H1 (cell line): ENCODE measurements at regions not wholly inside any gene's neighbourhood (a gene's known extent, or its start where the extent isn't known, plus 50 kb on each side); places are given as distances from the start of the nearest gene placed in this dataset.

Experiments used
- CTCF ChIA-PET: fragments of 300-600 bp; sonication (Branson Sonifier 250); formaldehyde crosslinking; loops from one replicate; lab custom pipeline; 2021; ENCODE audit not compliant: partially characterized antibody; lab: Charles Lee
- POLR2A ChIA-PET: fragments of 300-600 bp; sonication (Branson Sonifier 250); formaldehyde crosslinking; loops from one replicate; lab custom pipeline; 2021; ENCODE audit warnings: inconsistent platforms; ENCODE audit not compliant: partially characterized antibody; lab: Charles Lee
- DNase-seq, 2 experiments: peaks; one replicate each; pipeline versions ENCODE4 v3.0.0 to v3.0.0-alpha.2; 2010 to 2022; ENCODE audit warnings: low spot score in 2 of 2, low read depth in 1 of 2, mixed read lengths in 1 of 2
- FAIRE-seq: peaks from 2 replicates; lab custom pipeline; 2011; peaks lifted over from hg19 to GRCh38; lab: Jason Lieb, UNC
- H2AFZ ChIP-seq: 2 replicates; pipeline ENCODE4 v1.8.1; 2012; ENCODE audit warnings: low read length, inconsistent platforms
- H2AK5ac ChIP-seq: 2 replicates; pipeline ENCODE4 v1.6.1; 2013; ENCODE audit warnings: low read depth, low read length
- H2BK120ac ChIP-seq: replicated peaks from 2 replicates; pipeline ENCODE3; 2013; ENCODE audit warnings: low read depth, low read length, inconsistent platforms
- H2BK12ac ChIP-seq: 2 replicates; pipeline ENCODE4 v1.6.1; 2013; ENCODE audit warnings: low read depth, low read length
- H2BK15ac ChIP-seq: 2 replicates; pipeline ENCODE4 v1.6.1; 2013; ENCODE audit warnings: low read length
- H2BK20ac ChIP-seq: 2 replicates; pipeline ENCODE4 v1.6.1; 2013; ENCODE audit warnings: low read length
- H2BK5ac ChIP-seq: 2 replicates; pipeline ENCODE4 v1.6.1; 2013; ENCODE audit warnings: low read depth, low read length
- H3K14ac ChIP-seq: 2 replicates; pipeline ENCODE4 v1.6.1; 2013; ENCODE audit warnings: inconsistent platforms; ENCODE audit not compliant: insufficient read length
- H3K18ac ChIP-seq: 2 replicates; pipeline ENCODE4 v1.6.1; 2013; ENCODE audit warnings: low read length; ENCODE audit errors: extremely low read depth
- H3K23ac ChIP-seq: 2 replicates; pipeline ENCODE4 v1.6.1; 2013; ENCODE audit warnings: inconsistent platforms; ENCODE audit not compliant: insufficient read length
- H3K23me2 ChIP-seq: 2 replicates; pipeline ENCODE4 v1.6.1; 2013; ENCODE audit warnings: low read depth, low read length
- H3K27ac ChIP-seq: 2 replicates; pipeline ENCODE4 v1.6.1; 2011; ENCODE audit warnings: low read depth, low read length, inconsistent platforms
- H3K27me3 ChIP-seq, 4 experiments: replicated peaks in 1 of 4; 1 replicate in 1 of 4; 2 replicates in 3 of 4; pipeline versions ENCODE4 v1.6.1 to v1.8.1; 2011 to 2013; ENCODE audit warnings: low read length in 3 of 4, mild to moderate bottlenecking in 3 of 4, inconsistent platforms in 2 of 4, mixed read lengths in 2 of 4, moderate library complexity in 1 of 4; ENCODE audit not compliant: control insufficient read depth in 3 of 4, insufficient read depth in 3 of 4; ENCODE audit errors: extremely low read depth in 1 of 4
- H3K36me3 ChIP-seq, 4 experiments: 2 replicates each; pipeline versions ENCODE4 v1.6.1 to v1.8.1; 2011 to 2013; ENCODE audit warnings: mild to moderate bottlenecking in 4 of 4, low read length in 3 of 4, moderate library complexity in 2 of 4, control low read depth in 1 of 4, inconsistent platforms in 1 of 4; ENCODE audit not compliant: insufficient read depth in 4 of 4, control insufficient read depth in 2 of 4
- H3K4ac ChIP-seq: replicated peaks from 2 replicates; pipeline ENCODE3; 2013; ENCODE audit warnings: low read length, low read depth, mixed read lengths, inconsistent platforms; ENCODE audit not compliant: insufficient read length
- H3K4me1 ChIP-seq, 4 experiments: replicated peaks in 1 of 4; 1 replicate in 1 of 4; 2 replicates in 3 of 4; pipeline versions ENCODE4 v1.6.1 to v1.8.1; 2011 to 2013; ENCODE audit warnings: low read length in 3 of 4, inconsistent platforms in 2 of 4, mixed read lengths in 1 of 4; ENCODE audit not compliant: insufficient read depth in 4 of 4, control insufficient read depth in 3 of 4
- H3K4me2 ChIP-seq, 2 experiments: 2 replicates each; pipeline versions ENCODE4 v1.6.1 to v1.8.1; 2011 to 2013; ENCODE audit warnings: low read depth in 2 of 2, low read length in 2 of 2, control low read depth in 1 of 2, inconsistent platforms in 1 of 2, mild to moderate bottlenecking in 1 of 2; ENCODE audit not compliant: insufficient read depth in 1 of 2
- H3K4me3 ChIP-seq, 4 experiments: fragments of 200-600, 300-600 bp in 1 of 4; sonication (generic), shearing (Covaris generic), sonication (Bioruptor Twin) in 1 of 4; 2 replicates each; pipeline versions ENCODE4 v1.5.1 to v1.8.1; 2011 to 2016; ENCODE audit warnings: low read length in 4 of 4, low read depth in 3 of 4, control low read depth in 2 of 4, inconsistent platforms in 2 of 4, mild to moderate bottlenecking in 2 of 4, mixed read lengths in 1 of 4, moderate library complexity in 1 of 4; ENCODE audit not compliant: insufficient read depth in 2 of 4; ENCODE audit errors: extremely low read depth in 1 of 4
- H3K56ac ChIP-seq: replicated peaks from 2 replicates; pipeline ENCODE3; 2013; ENCODE audit warnings: low read depth, mild to moderate bottlenecking, mixed read lengths, low read length, inconsistent platforms; ENCODE audit not compliant: insufficient read length
- H3K79me1 ChIP-seq: 2 replicates; pipeline ENCODE4 v1.6.1; 2013; ENCODE audit warnings: low read depth, low read length, control low read depth
- H3K79me2 ChIP-seq, 2 experiments: 2 replicates each; pipeline versions ENCODE4 v1.6.1 to v1.8.1; 2012 to 2013; ENCODE audit warnings: low read length in 2 of 2, mild to moderate bottlenecking in 2 of 2, inconsistent platforms in 1 of 2; ENCODE audit not compliant: insufficient read depth in 2 of 2, control insufficient read depth in 1 of 2
- H3K9ac ChIP-seq, 4 experiments: replicated peaks in 1 of 4; 1 replicate in 1 of 4; 2 replicates in 3 of 4; pipeline versions ENCODE4 v1.6.1 to v1.8.1; 2011 to 2013; ENCODE audit warnings: low read depth in 3 of 4, low read length in 3 of 4, control low read depth in 2 of 4, mild to moderate bottlenecking in 2 of 4, moderate library complexity in 2 of 4, inconsistent platforms in 1 of 4; ENCODE audit errors: extremely low read depth in 1 of 4
- H3K9me3 ChIP-seq, 2 experiments: 2 replicates each; pipeline versions ENCODE4 v1.6.1 to v1.8.1; 2012 to 2013; ENCODE audit warnings: mild to moderate bottlenecking in 2 of 2, moderate library complexity in 2 of 2, control low read depth in 1 of 2, inconsistent platforms in 1 of 2, low read depth in 1 of 2, low read length in 1 of 2, mixed read lengths in 1 of 2; ENCODE audit not compliant: insufficient read depth in 2 of 2
- H4K20me1 ChIP-seq, 2 experiments: replicated peaks in 1 of 2; 2 replicates each; pipeline versions ENCODE3 to v1.8.1; 2011 to 2013; ENCODE audit warnings: inconsistent platforms in 2 of 2, low read length in 2 of 2, mild to moderate bottlenecking in 1 of 2; ENCODE audit not compliant: insufficient read depth in 2 of 2, control insufficient read depth in 1 of 2
- H4K5ac ChIP-seq: 2 replicates; pipeline ENCODE4 v1.6.1; 2013; ENCODE audit warnings: low read length, low read depth, mixed read lengths, inconsistent platforms; ENCODE audit not compliant: insufficient read length
- H4K8ac ChIP-seq: 2 replicates; pipeline ENCODE4 v1.8.0; 2013; ENCODE audit warnings: mild to moderate bottlenecking, moderate library complexity, low read length, inconsistent platforms; ENCODE audit not compliant: insufficient read depth; ENCODE audit errors: extremely low read depth
- H4K91ac ChIP-seq: replicated peaks from 2 replicates; pipeline ENCODE3; 2013; ENCODE audit warnings: low read length, mixed read lengths, inconsistent platforms; ENCODE audit not compliant: insufficient read length
- BCL11A ChIP-seq, 2 experiments: IDR thresholded peaks; one replicate each; pipeline ENCODE4 v1.6.1; 2011; ENCODE audit warnings: low read depth in 2 of 2, low read length in 2 of 2, mild to moderate bottlenecking in 2 of 2
- CHD1 ChIP-seq: IDR thresholded peaks from 2 replicates; pipeline ENCODE4 v1.6.1; 2012; ENCODE audit warnings: low read depth, low read length, improper control_type of control experiment
- CTBP2 ChIP-seq: IDR thresholded peaks from 2 replicates; pipeline ENCODE4 v1.7.0; 2011; ENCODE audit warnings: borderline replicate concordance, mild to moderate bottlenecking, moderate library complexity, mixed read lengths, low read length; ENCODE audit not compliant: insufficient read depth, insufficient read length
- EGR1 ChIP-seq: IDR thresholded peaks from 2 replicates; pipeline ENCODE4 v1.6.1; 2011; ENCODE audit warnings: low read depth, low read length, borderline replicate concordance
- MAFK ChIP-seq: IDR thresholded peaks from 2 replicates; pipeline ENCODE4 v1.6.1; 2012; ENCODE audit warnings: low read depth, mild to moderate bottlenecking, improper control_type of control experiment, low read length
- POLR2AphosphoS5 ChIP-seq: IDR thresholded peaks from 2 replicates; pipeline ENCODE4 v1.6.1; 2011; ENCODE audit warnings: low read depth, low read length
- SP4 ChIP-seq: IDR thresholded peaks from 2 replicates; pipeline ENCODE4 v1.6.1; 2012; ENCODE audit warnings: low read length, inconsistent platforms
- SUZ12 ChIP-seq: fragments of 200-600 bp; sonication (generic); IDR thresholded peaks from 2 replicates; pipeline ENCODE4 v1.6.1; 2012; ENCODE audit warnings: mild to moderate bottlenecking, inconsistent platforms, low read length, moderate library complexity, mixed read lengths
- TBP ChIP-seq: IDR thresholded peaks from 2 replicates; pipeline ENCODE4 v1.6.1; 2011; ENCODE audit warnings: low read depth, low read length, improper control_type of control experiment
- YY1 ChIP-seq: IDR thresholded peaks from 2 replicates; pipeline ENCODE4 v1.6.1; 2011; ENCODE audit warnings: low read depth, mild to moderate bottlenecking, low read length
- WGBS, 2 experiments: shearing (Covaris generic) in 1 of 2; methylation state at CpG; one replicate each; pipeline versions ENCODE4 v1.1.6 to v1.1.7; 2013 to 2015; ENCODE audit warnings: low lambda C conversion rate in 2 of 2, mixed read lengths in 2 of 2, inconsistent platforms in 1 of 2, low coverage in 1 of 2, missing lambda C conversion rate in 1 of 2; ENCODE audit not compliant: insufficient replicate concordance in 2 of 2, insufficient coverage in 1 of 2, insufficient read length in 1 of 2; ENCODE audit errors: extremely low coverage in 1 of 2, missing lambda C conversion rate in 1 of 2; 5-methylcytosine and 5-hydroxymethylcytosine counted together
- TF ChIP-seq, protein P1 (sequence below): IDR thresholded peaks from 2 replicates; pipeline ENCODE4 v1.6.1; 2011; ENCODE audit warnings: low read depth, mild to moderate bottlenecking, low read length; ENCODE audit not compliant: insufficient read depth
- TF ChIP-seq, protein P2 (sequence below): IDR thresholded peaks from 2 replicates; pipeline ENCODE4 v1.6.1; 2012; ENCODE audit warnings: inconsistent platforms

DNA sequence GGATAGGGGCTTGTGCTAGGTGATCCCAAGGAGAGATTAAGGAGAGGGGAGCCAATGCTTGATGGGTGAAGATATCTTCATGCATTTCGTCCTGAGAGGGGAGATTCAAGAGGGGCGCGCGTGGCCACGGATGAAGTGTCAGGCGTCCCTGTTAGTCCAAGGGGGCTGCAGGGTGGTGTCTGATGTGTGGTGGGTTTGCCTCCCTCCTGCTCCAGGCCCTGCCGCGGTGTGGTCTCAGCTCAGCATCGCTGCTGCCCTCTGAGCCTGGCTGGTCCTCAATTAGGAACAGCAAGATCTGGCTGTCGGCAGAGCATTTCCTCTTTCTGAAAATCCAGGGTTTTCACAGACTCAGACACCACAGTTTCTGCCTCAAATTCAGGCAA is 318.0 kb downstream of the THBS2 start:
- 95% methylated on average over 10 of the region's 10 CpGs; no CpG with 5 or more reads in 1 of the 2 experiments for WGBS, 2 experiments
- POLR2A ChIA-PET: no interaction called here

More for the DNA sequence above, 318.0 kb downstream of the THBS2 start:
- H2BK20ac ChIP-seq: no peak overlapping the region
- H2BK15ac ChIP-seq: no peak overlapping the region
- FAIRE-seq: no peak
- no peak overlapping the region for H3K4me3 ChIP-seq
- TF ChIP-seq, protein P1, sequence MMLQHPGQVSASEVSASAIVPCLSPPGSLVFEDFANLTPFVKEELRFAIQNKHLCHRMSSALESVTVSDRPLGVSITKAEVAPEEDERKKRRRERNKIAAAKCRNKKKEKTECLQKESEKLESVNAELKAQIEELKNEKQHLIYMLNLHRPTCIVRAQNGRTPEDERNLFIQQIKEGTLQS: no peak
- TF ChIP-seq CHD1 (no peak), TBP (no peak), POLR2AphosphoS5 (no peak), YY1 (no peak), SUZ12 (no peak), BCL11A (IDR thresholded peaks at IDR 0.05; ENCODE audit: low read depth in 2 of 2, low read length in 2 of 2) (no peak), CTBP2 (no peak), SP4 (no peak), MAFK (no peak), EGR1 (no peak)
- TF ChIP-seq, protein P2, sequence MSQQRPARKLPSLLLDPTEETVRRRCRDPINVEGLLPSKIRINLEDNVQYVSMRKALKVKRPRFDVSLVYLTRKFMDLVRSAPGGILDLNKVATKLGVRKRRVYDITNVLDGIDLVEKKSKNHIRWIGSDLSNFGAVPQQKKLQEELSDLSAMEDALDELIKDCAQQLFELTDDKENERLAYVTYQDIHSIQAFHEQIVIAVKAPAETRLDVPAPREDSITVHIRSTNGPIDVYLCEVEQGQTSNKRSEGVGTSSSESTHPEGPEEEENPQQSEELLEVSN: no peak
- TF ChIP-seq, all 59 proteins: peak for 0
- Histone ChIP-seq H3K4me1 (no peaks in the 10 kb centered on the region; a peak in 1 of 7 replicates), H3K4me2 (no peak overlapping the region), H3K23ac (no peak overlapping the region), H4K20me1 (no peaks in the 10 kb centered on the region), H2AK5ac (no peak overlapping the region), H2BK120ac (no peak overlapping the region), H4K5ac (no peak overlapping the region), H3K18ac (no peak overlapping the region), H2AFZ (no peak overlapping the region), H3K56ac (no peak overlapping the region), H3K27me3 (no peaks in the 10 kb centered on the region), H3K79me2 (no peaks in the 10 kb centered on the region), H4K91ac (no peak overlapping the region), H2BK12ac (no peak overlapping the region), H3K27ac (no peak overlapping the region), H2BK5ac (no peak overlapping the region), H3K9ac (no peak overlapping the region), H3K36me3 (no peaks in the 10 kb centered on the region), H3K23me2 (no peaks in the 10 kb centered on the region), H4K8ac (no peak overlapping the region), H3K9me3 (peaks cover 17 to 19% of the 10 kb centered on the region in 2 experiments; a peak in 3 of 4 replicates), H3K4ac (no peak overlapping the region), H3K79me1 (no peaks in the 10 kb centered on the region), H3K14ac (no peak overlapping the region)
- no peak for DNase-seq
- CTCF ChIA-PET: no interaction called here
